GM12872 (cell line): ENCODE measurements at regions not wholly inside any gene's neighbourhood (a gene's known extent, or its start where the extent isn't known, plus 50 kb on each side); places are given as distances from the start of the nearest gene placed in this dataset.

Source experiments
- TF ChIP-seq, protein P1 (sequence below): IDR thresholded peaks from 3 replicates; pipeline ENCODE4 v1.5.1; 2011; ENCODE audit warnings: low read depth, mild to moderate bottlenecking, low read length, moderate library complexity; ENCODE audit not compliant: insufficient read depth

DNA sequence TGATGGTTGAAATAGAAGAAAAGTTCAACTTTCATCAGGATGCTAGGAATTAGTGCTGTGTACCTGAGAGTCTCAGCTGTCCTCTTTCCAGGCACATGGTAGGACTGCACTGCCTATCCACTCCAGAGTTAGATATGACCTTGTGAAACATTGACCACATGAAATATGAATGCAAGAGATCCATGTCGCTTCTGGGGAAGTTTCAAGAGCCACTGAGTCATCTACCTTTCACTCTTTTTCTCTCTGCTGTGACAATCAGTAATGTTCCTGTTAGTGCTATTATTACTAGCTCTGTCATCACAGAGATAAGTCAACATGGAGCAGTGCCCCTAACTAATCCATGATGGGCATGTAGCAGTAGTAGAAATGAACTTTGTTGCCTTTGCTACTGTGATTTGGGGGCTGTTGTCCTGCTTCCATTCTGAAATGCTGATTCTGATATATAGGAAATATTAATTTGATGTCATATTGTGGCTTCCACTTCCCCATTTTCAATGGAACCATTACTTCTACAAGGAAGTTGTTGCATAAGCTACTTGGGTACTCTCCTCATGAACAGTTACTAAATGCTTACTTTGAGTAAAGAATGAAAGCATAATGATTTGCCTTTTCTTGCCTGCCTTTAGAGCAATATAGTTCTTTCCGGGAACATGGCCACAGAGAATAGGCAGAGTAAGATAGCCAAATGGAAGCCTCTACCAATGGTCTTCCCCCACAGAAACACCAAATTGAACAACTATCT, 192.8 kb upstream of the ZNF521 start:
- TF ChIP-seq, protein P1, sequence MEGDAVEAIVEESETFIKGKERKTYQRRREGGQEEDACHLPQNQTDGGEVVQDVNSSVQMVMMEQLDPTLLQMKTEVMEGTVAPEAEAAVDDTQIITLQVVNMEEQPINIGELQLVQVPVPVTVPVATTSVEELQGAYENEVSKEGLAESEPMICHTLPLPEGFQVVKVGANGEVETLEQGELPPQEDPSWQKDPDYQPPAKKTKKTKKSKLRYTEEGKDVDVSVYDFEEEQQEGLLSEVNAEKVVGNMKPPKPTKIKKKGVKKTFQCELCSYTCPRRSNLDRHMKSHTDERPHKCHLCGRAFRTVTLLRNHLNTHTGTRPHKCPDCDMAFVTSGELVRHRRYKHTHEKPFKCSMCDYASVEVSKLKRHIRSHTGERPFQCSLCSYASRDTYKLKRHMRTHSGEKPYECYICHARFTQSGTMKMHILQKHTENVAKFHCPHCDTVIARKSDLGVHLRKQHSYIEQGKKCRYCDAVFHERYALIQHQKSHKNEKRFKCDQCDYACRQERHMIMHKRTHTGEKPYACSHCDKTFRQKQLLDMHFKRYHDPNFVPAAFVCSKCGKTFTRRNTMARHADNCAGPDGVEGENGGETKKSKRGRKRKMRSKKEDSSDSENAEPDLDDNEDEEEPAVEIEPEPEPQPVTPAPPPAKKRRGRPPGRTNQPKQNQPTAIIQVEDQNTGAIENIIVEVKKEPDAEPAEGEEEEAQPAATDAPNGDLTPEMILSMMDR = no peak

DNA sequence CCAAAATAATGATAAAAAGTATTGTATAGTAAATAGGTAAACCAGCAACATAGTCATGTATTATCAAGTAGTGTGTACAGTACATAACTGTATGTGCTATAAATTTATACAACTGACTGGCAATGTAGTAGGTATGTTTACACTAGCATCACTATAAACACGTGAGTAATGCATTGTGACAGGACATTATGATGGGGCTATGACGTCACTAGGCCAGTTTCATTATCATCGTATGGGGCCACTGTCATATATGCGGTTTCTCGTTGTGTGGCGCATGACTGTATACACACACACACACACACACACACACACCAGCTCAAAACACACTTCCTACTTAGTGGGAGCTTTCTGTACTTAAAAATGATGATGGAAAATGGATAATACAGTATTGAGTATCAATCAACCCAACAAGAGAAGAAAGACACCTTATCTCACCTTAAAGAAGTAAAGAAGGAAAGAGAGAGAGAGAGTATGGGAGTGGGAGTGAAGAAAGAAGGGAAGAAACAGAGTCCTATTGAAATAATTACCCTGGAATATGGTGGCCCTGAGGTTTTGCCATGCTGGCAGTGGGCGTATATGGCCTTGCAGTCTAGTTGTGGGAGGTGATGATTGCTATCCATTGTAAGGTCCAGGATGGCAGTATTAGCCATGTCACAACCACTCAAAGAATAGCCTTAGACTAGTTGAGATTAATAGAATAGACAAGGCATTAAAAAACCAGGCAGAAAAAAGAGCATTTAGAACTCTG, 186.4 kb upstream of the ZNF521 start:
- TF ChIP-seq, protein P1 = no peak

DNA sequence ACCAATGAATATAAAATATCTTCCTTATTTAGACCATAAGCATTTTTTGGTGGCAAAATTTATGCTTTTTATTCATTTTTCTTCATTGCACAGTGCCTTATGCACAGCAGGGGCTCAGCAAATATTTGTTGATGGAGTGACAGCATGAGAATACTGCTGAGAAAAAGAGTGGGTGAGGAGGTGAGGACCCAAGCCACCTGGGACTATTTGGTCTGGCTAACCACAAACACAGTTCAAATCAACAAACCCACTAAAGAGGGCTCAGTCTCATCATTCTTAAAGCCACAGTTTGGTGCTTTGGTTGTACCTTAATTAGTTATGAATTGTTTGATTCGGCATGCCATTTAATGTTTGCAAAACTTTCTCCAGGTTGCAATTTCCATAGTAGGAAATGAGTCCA, 183.5 kb upstream of the ZNF521 start:
- TF ChIP-seq, protein P1 = no peak

DNA sequence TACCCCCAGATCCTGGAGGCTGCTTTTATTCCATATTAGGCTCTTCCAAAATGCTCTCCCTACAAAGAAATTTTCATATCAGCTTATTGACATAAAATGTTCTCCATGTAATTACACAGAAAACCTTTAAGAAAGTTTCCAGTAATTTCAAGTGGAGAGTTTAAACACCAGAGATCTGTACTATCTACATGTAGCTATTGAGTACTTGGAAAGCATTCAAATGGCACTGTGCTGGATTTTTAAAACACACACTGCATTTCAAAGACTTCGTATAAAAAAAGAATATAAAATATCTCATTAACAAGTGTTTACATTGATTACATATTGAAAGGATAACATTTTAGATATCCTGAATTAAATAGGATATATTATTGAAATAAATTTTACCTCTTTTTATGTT, 182.4 kb upstream of the ZNF521 start:
- TF ChIP-seq, protein P1 = no peak

DNA sequence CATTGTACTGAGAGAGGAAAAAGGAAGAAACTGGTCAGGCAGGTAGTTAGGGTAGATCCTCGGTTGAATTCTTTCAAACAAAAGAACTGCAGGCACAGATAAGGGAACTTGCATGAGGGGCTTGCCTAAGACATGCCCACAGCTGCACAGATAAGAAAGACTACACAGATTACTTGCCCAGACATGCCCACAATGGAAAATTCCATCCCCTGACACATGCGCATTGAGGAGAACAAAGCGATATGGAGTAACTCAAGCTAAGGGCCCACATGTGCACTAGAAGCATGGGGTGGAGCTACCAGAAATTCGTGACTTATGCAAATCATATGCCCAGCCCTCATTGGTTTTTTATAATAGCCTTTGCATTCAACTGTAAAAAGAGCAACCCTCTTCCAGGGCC, 181.3 kb upstream of the ZNF521 start:
- TF ChIP-seq, protein P1 = no peak

DNA sequence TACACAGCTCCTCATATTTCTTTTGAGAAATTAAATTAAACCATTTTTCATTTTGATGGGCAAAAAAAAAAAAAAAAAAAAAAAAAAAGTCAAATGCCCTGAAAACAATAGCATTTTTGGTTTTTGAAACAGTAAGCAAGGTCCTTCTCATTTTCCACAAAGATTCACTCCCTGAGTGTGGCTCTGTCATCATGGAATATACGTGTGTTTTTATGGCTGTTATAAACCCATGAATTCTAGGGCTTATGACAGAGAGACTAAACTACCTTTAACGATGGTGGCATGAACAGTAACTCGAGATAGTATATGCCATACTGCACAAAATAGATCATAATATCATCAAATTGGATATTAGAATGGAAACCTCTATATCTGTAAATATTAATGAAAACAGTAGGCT, 179.2 kb upstream of the ZNF521 start:
- TF ChIP-seq, protein P1 = no peak

DNA sequence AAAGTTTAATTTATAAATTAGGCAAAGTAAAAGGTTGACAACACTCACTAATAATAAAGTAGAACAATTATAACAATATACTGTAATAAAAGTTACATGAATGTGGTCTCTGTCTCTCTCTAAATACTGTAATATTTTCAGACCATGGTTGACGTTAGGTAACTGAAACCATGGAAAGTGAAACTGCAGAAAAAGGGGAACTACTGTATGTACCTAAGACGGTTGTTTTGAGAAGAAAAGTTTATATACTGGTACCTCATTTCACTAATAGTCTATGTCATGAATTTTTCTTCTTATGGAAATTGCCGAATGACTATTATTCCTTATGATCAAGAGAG, 166.7 kb upstream of the ZNF521 start:
- TF ChIP-seq, protein P1 = no peak
